HCT116 (cell line): ENCODE measurements at regions not wholly inside any gene's neighbourhood (a gene's known extent, or its start where the extent isn't known, plus 50 kb on each side); places are given as distances from the start of the nearest gene placed in this dataset.
A peak's percentile ranks its signal among the peaks of the same experiment; 100 is the strongest.

Source experiments
- ATAC-seq: fragments of 200-7000 bp; cut with Tn5 transposase; 2 replicates; pipeline ENCODE4 v1.9.1; 2020; ENCODE audit warnings: mild to moderate bottlenecking, moderate library complexity
- BruUV-seq: library from RNA; stranded (reverse); fragments of 400-500 nt; replicated peaks from 2 replicates; lab custom pipeline; 2021; lab: Mats Ljungman, UMichigan
- CTCF ChIA-PET: fragments of 300-600 bp; sonication (Branson Sonifier 250); formaldehyde crosslinking; loops from one replicate; lab custom pipeline; 2021; ENCODE audit warnings: antibody characterized with exemption; lab: Charles Lee
- POLR2A ChIA-PET: fragments of 300-600, 350-600 bp; sonication (Branson Sonifier 250); formaldehyde crosslinking; loops from one replicate; lab custom pipeline; 2021; ENCODE audit warnings: antibody characterized with exemption; lab: Charles Lee
- RAD21 ChIA-PET, 2 experiments: fragments of 300-600 bp; sonication (Branson Sonifier 250); formaldehyde crosslinking; loops; one replicate each; lab custom pipeline; 2023; ENCODE audit warnings: low total read pairs in 2 of 2; ENCODE audit not compliant: uncharacterized antibody in 2 of 2, unreplicated experiment in 2 of 2, low non-redundant PET in 1 of 2; lab: Charles Lee
- DNase-seq: peaks from one replicate; pipeline ENCODE4 v3.0.0-alpha.2; 2010; ENCODE audit warnings: low read depth, low spot score
- H2AFZ ChIP-seq: fragments of 200-600 bp; shearing (Covaris generic), sonication (generic); 2 replicates; pipeline ENCODE4 v1.6.1; 2017; ENCODE audit warnings: low read depth, mixed run types, mixed read lengths, antibody characterized with exemption, low read length; ENCODE audit not compliant: poor library complexity, severe bottlenecking
- H3K27ac ChIP-seq: 2 replicates; pipeline ENCODE4 v1.5.1; 2012; ENCODE audit warnings: low read depth, low read length
- H3K27me3 ChIP-seq: fragments of 200-600 bp; sonication (generic); 2 replicates; pipeline ENCODE4 v1.6.1; 2016; ENCODE audit warnings: mixed run types, low read length, mixed read lengths; ENCODE audit not compliant: insufficient read depth
- H3K36me3 ChIP-seq, 2 experiments: fragments of 200-500 bp in 1 of 2; fragments of 200-600 bp in 1 of 2; sonication (Bioruptor generic) in 1 of 2; sonication (generic) in 1 of 2; 2 replicates each; pipeline versions ENCODE4 v1.5.1 to v1.6.1; 2014 to 2016; ENCODE audit warnings: low read length in 2 of 2, inconsistent platforms in 1 of 2, mixed read lengths in 1 of 2, mixed run types in 1 of 2; ENCODE audit not compliant: insufficient read depth in 2 of 2, control insufficient read depth in 1 of 2
- H3K4me1 ChIP-seq, 2 experiments: fragments of 200-600 bp in 1 of 2; sonication (generic) in 1 of 2; 2 replicates each; pipeline versions ENCODE4 v1.5.1 to v1.6.1; 2012 to 2017; ENCODE audit warnings: low read length in 2 of 2, inconsistent platforms in 1 of 2, mild to moderate bottlenecking in 1 of 2, mixed read lengths in 1 of 2, mixed run types in 1 of 2, moderate library complexity in 1 of 2; ENCODE audit not compliant: insufficient read depth in 2 of 2, control insufficient read depth in 1 of 2
- H3K4me2 ChIP-seq: fragments of 200-600 bp; sonication (generic); 2 replicates; pipeline ENCODE4 v1.6.1; 2017; ENCODE audit warnings: mixed run types, low read length, mixed read lengths
- H3K4me3 ChIP-seq, 2 experiments: fragments of 200-600 bp in 1 of 2; sonication (generic) in 1 of 2; replicated peaks in 1 of 2; 2 replicates each; pipeline ENCODE4 v1.5.1; 2011 to 2016; ENCODE audit warnings: low read length in 2 of 2, control low read depth in 1 of 2, low read depth in 1 of 2, mild to moderate bottlenecking in 1 of 2, mixed read lengths in 1 of 2, mixed run types in 1 of 2
- H3K79me2 ChIP-seq: fragments of 200-600 bp; sonication (generic); 2 replicates; pipeline ENCODE4 v1.6.1; 2017; ENCODE audit warnings: mild to moderate bottlenecking, mixed run types, low read length, moderate library complexity, mixed read lengths; ENCODE audit not compliant: insufficient read depth
- H3K9ac ChIP-seq: fragments of 200-600 bp; sonication (generic); 2 replicates; pipeline ENCODE4 v1.6.1; 2016; ENCODE audit warnings: low read length, mixed read lengths
- H3K9me2 ChIP-seq: fragments of 200-600 bp; sonication (generic), shearing (Covaris generic); 2 replicates; pipeline ENCODE4 v1.6.1; 2017; ENCODE audit warnings: mixed run types, mild to moderate bottlenecking, moderate library complexity; ENCODE audit not compliant: insufficient read depth
- H3K9me3 ChIP-seq, 2 experiments: fragments of 200-500 bp in 1 of 2; fragments of 200-600 bp in 1 of 2; sonication (Bioruptor generic) in 1 of 2; sonication (generic) in 1 of 2; 2 replicates each; pipeline ENCODE4 v1.6.1; 2014 to 2017; ENCODE audit warnings: low read length in 2 of 2, mixed read lengths in 2 of 2, inconsistent platforms in 1 of 2, low read depth in 1 of 2, mild to moderate bottlenecking in 1 of 2, mixed run types in 1 of 2, moderate library complexity in 1 of 2; ENCODE audit not compliant: control insufficient read depth in 1 of 2, insufficient read depth in 1 of 2
- H4K20me1 ChIP-seq: fragments of 200-600 bp; sonication (generic), shearing (Covaris generic); 2 replicates; pipeline ENCODE4 v1.6.1; 2017; ENCODE audit warnings: mixed run types, mild to moderate bottlenecking, moderate library complexity; ENCODE audit not compliant: insufficient read depth
- ATF3 ChIP-seq: IDR thresholded peaks from 2 replicates; pipeline ENCODE4 v1.6.1; 2012
- ELF1 ChIP-seq: IDR thresholded peaks from 2 replicates; pipeline ENCODE4 v1.6.1; 2012; ENCODE audit warnings: low read depth, borderline replicate concordance
- FOSL1 ChIP-seq: IDR thresholded peaks from 2 replicates; pipeline ENCODE4 v1.6.1; 2012; ENCODE audit warnings: low read depth
- JUND ChIP-seq: IDR thresholded peaks from 2 replicates; pipeline ENCODE4 v1.6.1; 2012
- MAX ChIP-seq: IDR thresholded peaks from 2 replicates; pipeline ENCODE4 v1.6.1; 2012
- RAD21 ChIP-seq: IDR thresholded peaks from 2 replicates; pipeline ENCODE4 v1.6.1; 2012; ENCODE audit warnings: low read depth, mild to moderate bottlenecking
- SIN3A ChIP-seq: IDR thresholded peaks from 2 replicates; pipeline ENCODE4 v1.6.1; 2012; ENCODE audit warnings: low read depth
- YY1 ChIP-seq: IDR thresholded peaks from 2 replicates; pipeline ENCODE4 v1.6.1; 2011; ENCODE audit warnings: low read length, low read depth, moderate library complexity, mild to moderate bottlenecking; ENCODE audit not compliant: insufficient replicate concordance; ENCODE audit errors: extremely low read depth
- ZFX ChIP-seq: fragments of 450-650 bp; IDR thresholded peaks from 2 replicates; pipeline ENCODE4 v1.6.1; 2017
- ZNF274 ChIP-seq: fragments of 200-500 bp; sonication (Bioruptor generic); IDR thresholded peaks from 2 replicates; pipeline ENCODE4 v1.6.1; 2014; ENCODE audit warnings: mild to moderate bottlenecking, low read depth, low read length, inconsistent platforms
- intact Hi-C: fragments of 100-400 bp; cut with micrococcal nuclease; formaldehyde crosslinking; loops from 2 replicates; pipeline ENCODE4 v1.10.0; 2022
- TF ChIP-seq, protein P1 (sequence below), 3 experiments: fragments of 200-600 bp in 1 of 3; sonication (generic) in 1 of 3; IDR thresholded peaks in 2 of 3; conservative IDR thresholded peaks in 1 of 3; 2 replicates each; pipeline ENCODE4 v1.5.1; 2012 to 2017; ENCODE audit warnings: low read depth in 2 of 3, low read length in 2 of 3, antibody characterized with exemption in 1 of 3, borderline replicate concordance in 1 of 3, control low read depth in 1 of 3, mild to moderate bottlenecking in 1 of 3, mixed read lengths in 1 of 3, mixed run types in 1 of 3, moderate library complexity in 1 of 3; ENCODE audit not compliant: insufficient read depth in 1 of 3

DNA sequence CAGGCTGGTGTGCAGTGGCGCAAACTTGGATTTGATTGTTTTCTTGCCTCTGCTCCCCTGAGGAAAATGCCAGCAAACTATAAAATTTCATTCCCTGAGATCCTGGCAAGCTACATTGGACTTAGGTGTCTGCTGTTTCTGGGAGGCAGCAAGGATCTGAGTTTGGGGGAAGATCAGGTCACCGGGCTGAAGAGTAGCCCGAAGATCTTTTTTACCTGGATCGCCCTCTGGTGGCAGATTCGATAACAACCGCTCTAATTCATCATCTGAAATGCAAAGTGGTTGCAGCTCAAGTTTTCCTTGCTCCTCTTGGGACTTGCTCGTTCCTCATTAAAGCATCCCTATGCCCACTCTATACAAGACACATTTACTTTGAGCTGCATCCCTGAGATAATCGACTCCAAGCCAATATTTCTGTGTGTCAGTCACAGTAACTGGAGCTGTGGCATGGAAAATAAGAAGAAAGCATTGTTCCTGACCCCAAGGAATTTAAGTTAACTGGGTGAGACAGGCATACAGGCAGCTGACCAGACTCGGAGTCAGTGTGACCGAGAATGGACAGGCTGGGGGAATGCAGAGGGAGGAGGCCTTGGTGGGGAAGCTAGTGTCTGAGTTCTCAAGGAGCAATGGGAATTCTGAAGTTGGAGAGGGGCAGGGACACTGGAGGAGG is 131.8 kb upstream of the PROKR2 start:
- RAD21 ChIA-PET: interaction anchor here (0.9 to 1.9 kb wide), 3 partner anchors 45 to 243 kb away, joined by 4 to 7 read pairs (median 5); no protein-coding TSS in a partner anchor
- peak; percentile 38 for DNase-seq

DNA sequence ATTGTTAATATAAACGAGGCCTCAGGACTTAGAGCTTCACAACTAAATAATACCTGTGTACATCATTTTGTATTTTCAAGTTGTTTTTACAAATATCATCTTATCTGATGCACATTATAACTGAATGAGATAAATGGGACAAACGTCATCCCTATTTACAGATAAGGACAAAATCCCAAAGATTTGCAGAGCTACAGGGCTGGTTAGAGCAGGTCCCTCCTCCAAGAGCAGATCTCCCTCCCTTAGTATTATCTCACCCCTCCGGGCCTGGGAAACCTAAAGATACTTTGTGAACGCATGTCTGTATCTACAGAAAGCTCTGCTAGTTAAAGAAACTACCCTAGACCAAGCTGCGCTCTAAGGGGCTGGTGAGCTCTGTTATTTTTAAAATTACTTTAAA is 130.4 kb upstream of the PROKR2 start:
- no peak for DNase-seq
- Histone ChIP-seq H3K4me3 (no peak overlapping the region), H3K79me2 (no peaks in the 10 kb centered on the region), H2AFZ (no peak overlapping the region), H3K4me1 (no peaks in the 10 kb centered on the region), H4K20me1 (no peaks in the 10 kb centered on the region), H3K9me3 (no peaks in the 10 kb centered on the region), H3K9me2 (no peaks in the 10 kb centered on the region), H3K27me3 (peaks cover 4% of the 10 kb centered on the region; the same call in 1 of the 2 replicates), H3K36me3 (no peaks in the 10 kb centered on the region), H3K9ac (no peak overlapping the region), H3K4me2 (no peak overlapping the region), H3K27ac (no peak overlapping the region)
- intact Hi-C loops: no loop called here
- POLR2A ChIA-PET: no interaction called here
- no TSS peak for BruUV-seq
- ATAC-seq: no peak
- CTCF ChIA-PET: interaction anchor here (0.8 to 3.9 kb wide), 7 partner anchors 12 to 321 kb away, joined by 3 to 35 read pairs (median 14); partner anchors contain the start of gene CDS2
- RAD21 ChIA-PET: interaction anchor here in 1 of 2 experiments (1.9 kb wide), 1 partner anchor 44 kb away, joined by 7 read pairs; no protein-coding TSS in a partner anchor
- TF ChIP-seq SIN3A (no peak), JUND (no peak), ZFX (no peak), YY1 (no peak), ZNF274 (no peak), FOSL1 (no peak), ELF1 (no peak), ATF3 (no peak), MAX (no peak), RAD21 (no peak)
- TF ChIP-seq, protein P1, sequence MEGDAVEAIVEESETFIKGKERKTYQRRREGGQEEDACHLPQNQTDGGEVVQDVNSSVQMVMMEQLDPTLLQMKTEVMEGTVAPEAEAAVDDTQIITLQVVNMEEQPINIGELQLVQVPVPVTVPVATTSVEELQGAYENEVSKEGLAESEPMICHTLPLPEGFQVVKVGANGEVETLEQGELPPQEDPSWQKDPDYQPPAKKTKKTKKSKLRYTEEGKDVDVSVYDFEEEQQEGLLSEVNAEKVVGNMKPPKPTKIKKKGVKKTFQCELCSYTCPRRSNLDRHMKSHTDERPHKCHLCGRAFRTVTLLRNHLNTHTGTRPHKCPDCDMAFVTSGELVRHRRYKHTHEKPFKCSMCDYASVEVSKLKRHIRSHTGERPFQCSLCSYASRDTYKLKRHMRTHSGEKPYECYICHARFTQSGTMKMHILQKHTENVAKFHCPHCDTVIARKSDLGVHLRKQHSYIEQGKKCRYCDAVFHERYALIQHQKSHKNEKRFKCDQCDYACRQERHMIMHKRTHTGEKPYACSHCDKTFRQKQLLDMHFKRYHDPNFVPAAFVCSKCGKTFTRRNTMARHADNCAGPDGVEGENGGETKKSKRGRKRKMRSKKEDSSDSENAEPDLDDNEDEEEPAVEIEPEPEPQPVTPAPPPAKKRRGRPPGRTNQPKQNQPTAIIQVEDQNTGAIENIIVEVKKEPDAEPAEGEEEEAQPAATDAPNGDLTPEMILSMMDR (IDR thresholded peaks at IDR 0.05 in 2 of 3, conservative IDR thresholded peaks at IDR 0.05 in 1 of 3; ENCODE audit: borderline replicate concordance in 1 of 3, insufficient read depth in 1 of 3, low read depth in 2 of 3, low read length in 2 of 3): no peak

More for the DNA sequence above, 131.8 kb upstream of the PROKR2 start:
- Histone ChIP-seq H4K20me1 (no peaks in the 10 kb centered on the region), H3K9me2 (no peaks in the 10 kb centered on the region), H3K4me3 (no peak overlapping the region), H3K9ac (no peak overlapping the region), H3K79me2 (no peaks in the 10 kb centered on the region), H2AFZ (peak overlapping the region; percentile 66), H3K4me1 (no peaks in the 10 kb centered on the region), H3K27me3 (peaks cover 4% of the 10 kb centered on the region; the same call in 1 of the 2 replicates), H3K36me3 (no peaks in the 10 kb centered on the region), H3K9me3 (no peaks in the 10 kb centered on the region), H3K4me2 (peak overlapping the region; percentile 29; the same call in 1 of the 2 replicates), H3K27ac (no peak overlapping the region)
- peak; percentile 91 for ATAC-seq
- intact Hi-C loops: loop anchor here (1.0 to 2.0 kb wide), 2 partner anchors 46 to 243 kb away; no protein-coding TSS in a partner anchor
- CTCF ChIA-PET: interaction anchor here (0.7 to 3.9 kb wide), 13 partner anchors 10 to 845 kb away, joined by 3 to 35 read pairs (median 4); partner anchors contain the start of gene CDS2
- POLR2A ChIA-PET: no interaction called here
- TF ChIP-seq RAD21 (peak; percentile 74), ZNF274 (no peak)
- TF ChIP-seq, protein P1 (IDR thresholded peaks at IDR 0.05 in 2 of 3, conservative IDR thresholded peaks at IDR 0.05 in 1 of 3; ENCODE audit: borderline replicate concordance in 1 of 3, insufficient read depth in 1 of 3, low read depth in 2 of 3, low read length in 2 of 3): peak; percentile 65 to 71 (median 68)
- BruUV-seq: no TSS peak
